ENCODE measurements at regions not wholly inside any gene's neighbourhood (a gene's known extent, or its start where the extent isn't known, plus 50 kb on each side); places are given as distances from the start of the nearest gene placed in this dataset.
"Not testable (repeated sequence)": the region's sequence is repeated elsewhere in the genome, so short reads cannot be mapped to it uniquely, and the experiment has no call there.

- DNase-seq = no peak
Observed at GRCh38 chr16:54734156-54734555, 196.5 kb upstream of the IRX5 start.

DNA sequence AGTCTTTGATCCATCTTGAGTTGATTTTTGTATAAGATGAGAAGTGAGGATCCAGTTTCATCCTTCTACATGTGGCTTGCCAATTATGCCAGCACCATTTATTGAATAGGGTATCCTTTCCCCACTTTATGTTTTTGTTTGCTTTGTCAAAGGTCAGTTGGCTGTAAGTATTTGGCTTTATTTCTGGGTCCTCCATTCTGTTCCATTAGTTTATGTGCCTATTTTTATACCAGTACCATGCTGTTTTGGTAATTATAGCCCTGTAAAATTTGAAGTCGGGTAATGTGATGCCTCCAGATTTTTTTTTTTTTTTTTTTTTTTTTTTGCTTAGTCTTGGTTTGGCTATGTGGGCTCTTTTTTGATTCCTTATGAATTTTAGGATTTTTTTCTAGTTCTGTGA lies 203.0 kb upstream of the IRX5 start:
- not testable (repeated sequence) for DNase-seq

- no peak for DNase-seq
Observed at GRCh38 chr16:54724346-54724925, 206.2 kb upstream of the IRX5 start.

DNA sequence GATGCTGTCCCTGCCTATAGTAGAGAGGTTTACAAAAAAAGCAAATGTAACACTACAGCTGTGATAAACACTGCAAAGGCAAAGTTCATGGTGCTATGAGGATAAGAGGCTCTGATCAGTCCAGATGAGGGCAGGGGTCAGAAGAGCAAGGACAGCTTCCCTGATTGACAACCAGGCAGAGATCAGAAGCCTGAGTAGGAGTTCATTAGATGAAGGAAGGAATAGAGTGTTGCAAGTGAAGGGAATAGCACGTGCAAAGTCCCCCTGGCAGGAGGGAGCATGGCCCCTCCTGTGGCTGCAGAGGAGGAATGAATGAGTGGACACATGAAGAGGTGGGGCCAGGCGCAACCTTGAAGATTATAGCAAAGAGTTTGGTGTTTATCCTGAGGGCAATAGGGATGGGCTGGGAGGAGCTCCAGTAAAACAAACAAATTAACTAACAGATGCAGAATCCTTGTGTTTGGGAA lies 208.4 kb upstream of the IRX5 start:
- no peak for DNase-seq

- DNase-seq = no peak
Observed at GRCh38 chr16:54720259-54720658, 210.4 kb upstream of the IRX5 start.

DNA sequence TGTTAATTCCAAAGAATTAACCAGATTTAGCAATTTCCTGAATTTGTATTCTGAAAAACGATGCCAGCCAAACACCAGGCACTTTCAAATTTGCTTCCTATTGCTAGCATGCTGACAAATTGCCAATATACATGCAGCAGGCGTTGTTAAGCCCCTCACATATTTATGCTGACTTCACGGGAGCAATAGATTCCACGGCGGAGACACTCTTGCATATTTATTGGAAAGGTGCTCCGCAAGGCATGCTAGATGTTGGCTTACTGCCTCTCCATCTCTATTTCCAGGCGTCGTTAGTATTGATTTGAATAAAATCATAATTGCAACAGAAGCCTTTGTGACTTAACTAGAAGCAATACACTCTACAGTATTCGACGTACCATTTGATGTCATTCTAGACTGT lies 211.0 kb upstream of the IRX5 start:
- DNase-seq = no peak

DNA sequence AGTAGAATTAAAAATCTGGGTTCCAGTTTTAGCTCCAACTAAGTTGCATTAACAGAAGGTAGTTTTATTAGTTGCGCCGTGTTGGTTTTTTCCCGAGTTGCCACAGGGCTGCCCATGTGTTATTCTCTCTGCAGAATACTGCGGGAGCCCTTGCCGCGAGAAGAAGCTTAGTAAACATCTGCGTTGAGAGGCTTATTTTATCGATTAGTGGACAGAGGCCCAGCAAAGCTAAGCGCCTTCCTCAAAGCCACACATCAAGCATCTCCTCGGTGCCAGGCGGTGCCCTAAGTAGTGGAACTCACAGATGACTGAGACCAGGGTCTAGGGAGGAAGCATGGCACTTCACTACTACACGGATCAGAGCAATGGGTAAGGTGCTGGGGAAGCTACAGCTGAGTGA lies 212.3 kb upstream of the IRX5 start:
- no peak for DNase-seq

DNA sequence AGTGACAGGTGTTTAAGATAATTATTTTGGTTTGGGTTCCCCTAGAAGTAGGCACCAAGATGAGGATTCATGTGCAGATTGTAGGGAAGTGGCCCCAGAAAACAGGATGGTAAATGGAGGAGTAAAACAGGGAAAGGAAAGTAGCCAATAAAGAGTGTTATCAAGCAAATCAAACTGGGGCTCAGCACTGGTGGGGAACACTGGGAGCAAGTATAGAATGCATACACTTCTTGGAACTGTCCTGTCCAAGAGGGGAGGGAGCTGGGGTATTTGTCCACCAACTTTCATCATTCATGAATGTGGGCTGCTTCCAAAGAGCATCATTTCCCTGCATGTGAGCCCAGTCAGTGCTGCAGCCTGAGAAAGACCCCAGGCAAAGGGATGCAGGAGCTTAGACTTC lies 215.7 kb upstream of the IRX5 start:
- no peak for DNase-seq

DNA sequence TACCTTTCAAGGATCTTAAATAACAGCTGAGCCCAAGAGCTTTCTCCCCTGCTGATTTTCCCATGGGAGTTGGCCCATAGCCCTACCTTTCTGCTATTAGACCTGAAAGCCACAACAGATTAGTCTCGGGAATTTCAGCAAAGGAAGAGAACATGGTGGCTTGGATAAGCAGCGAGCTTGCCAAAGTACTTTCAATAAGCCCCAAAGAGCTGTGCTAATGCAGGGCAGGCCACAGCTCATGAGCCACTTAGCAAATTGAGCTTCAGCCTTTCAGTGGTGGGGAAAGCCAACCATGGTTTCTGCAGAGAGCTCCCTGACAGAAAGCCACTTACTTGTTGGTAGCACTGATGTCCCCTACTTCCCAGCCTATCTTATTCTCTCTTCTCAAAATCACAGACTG lies 217.8 kb upstream of the IRX5 start:
- DNase-seq = no peak

DNA sequence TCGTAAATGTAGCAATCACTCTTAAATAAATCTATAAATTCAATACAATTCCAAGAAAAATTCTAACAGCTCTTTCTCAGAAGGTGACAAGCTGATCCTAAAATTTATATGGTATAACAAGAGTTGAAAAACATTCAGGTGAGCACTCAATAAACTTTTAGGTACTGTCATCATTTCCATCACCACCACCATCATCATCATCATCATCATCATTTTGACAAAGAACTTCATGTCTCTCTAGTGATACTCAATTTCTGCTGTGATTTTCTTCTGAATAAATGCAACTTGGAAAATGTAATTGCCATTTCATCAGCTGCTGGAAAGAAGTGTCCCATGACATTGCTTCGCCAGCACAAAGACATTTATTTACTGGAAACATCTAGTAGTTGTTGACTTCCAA lies 222.9 kb upstream of the IRX5 start:
- no peak for DNase-seq

DNA sequence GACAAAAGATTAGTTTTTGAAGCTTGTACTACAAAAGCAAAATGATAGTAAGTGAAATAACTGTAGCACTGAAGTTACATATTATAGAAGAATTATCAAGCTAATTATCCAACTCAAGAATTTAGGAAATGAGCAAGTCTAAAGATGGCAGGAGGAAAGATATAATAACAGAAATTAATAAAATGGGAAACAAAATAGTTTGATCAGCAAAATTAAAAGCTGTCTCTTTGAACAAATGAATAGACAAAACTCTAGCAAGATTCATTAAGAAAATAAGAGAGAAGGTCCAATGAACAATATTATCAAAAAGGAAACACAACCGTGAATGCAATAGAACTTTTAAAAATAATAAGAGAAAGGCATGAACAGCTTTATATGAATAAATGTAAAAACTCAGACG lies 224.3 kb upstream of the IRX5 start:
- DNase-seq = no peak

- DNase-seq = no peak
Observed at GRCh38 chr16:54703339-54703738, 227.3 kb upstream of the IRX5 start.

DNA sequence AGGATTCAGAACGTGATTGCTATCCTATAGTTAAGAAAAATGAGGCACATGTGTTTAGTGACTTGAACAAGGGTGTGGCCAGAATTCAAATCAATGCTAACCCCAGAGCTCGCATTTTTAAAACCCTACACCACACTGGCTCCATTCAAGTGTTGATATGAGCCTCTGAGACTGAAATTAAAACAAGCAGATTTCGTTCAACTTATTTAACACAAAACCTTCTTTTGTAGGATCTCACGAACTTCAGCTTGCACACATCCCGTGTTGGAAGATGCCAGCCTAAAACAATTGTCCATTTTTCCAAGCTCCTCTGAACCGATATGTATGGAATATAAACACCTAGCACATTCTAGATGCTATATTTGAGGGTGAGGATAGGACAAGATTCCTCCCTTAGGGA lies 231.0 kb upstream of the IRX5 start:
- DNase-seq = no peak

DNA sequence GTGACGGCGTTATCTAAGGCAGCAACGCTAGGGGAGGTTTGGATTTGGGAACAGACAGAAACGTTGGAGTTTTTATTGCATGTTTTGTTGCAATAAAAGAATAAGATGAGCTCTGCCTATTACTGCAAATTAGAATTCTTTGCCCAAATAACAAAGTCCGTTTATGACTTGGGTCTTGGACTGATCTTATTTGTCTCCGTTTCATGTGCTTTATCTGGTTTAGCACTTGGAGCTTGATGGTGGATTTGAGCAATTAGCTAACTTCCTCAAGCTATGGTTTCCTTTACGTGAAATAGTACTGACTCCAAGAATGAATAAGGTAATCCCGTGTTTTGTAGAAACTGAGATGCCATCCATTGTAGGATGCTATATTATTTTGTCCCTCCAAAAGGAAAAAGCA lies 233.0 kb upstream of the IRX5 start:
- no peak for DNase-seq

- no peak for DNase-seq
Observed at GRCh38 chr16:54696970-54697369, 233.7 kb upstream of the IRX5 start.

- DNase-seq = no peak
Observed at GRCh38 chr16:54696522-54696921, 234.1 kb upstream of the IRX5 start.

- no peak for DNase-seq
Observed at GRCh38 chr16:54694651-54695050, 236.0 kb upstream of the IRX5 start.

- DNase-seq = no peak
Observed at GRCh38 chr16:54693864-54694263, 236.8 kb upstream of the IRX5 start.

GRCh38 chr16:54690710-54691109 lies 240.0 kb upstream of the IRX5 start:
- no peak for DNase-seq

DNA sequence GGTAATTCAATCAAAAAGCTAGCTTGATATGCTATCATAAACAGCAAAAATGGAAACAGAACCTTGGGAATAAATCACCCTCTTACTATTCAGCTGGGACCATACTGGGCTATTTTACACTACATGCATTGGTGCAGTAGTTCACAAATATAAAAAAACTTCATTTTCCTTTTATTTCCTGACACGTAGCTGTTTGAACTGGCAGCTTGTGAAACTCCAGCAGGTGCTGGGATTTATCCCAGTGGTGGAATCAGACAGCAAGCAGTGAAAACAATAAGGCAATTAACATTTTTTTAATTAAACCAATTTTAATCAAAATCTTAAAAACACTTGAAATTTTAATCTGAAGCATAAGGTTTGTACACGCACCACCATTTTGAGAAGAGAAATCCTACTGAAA lies 240.4 kb upstream of the IRX5 start:
- DNase-seq = no peak

DNA sequence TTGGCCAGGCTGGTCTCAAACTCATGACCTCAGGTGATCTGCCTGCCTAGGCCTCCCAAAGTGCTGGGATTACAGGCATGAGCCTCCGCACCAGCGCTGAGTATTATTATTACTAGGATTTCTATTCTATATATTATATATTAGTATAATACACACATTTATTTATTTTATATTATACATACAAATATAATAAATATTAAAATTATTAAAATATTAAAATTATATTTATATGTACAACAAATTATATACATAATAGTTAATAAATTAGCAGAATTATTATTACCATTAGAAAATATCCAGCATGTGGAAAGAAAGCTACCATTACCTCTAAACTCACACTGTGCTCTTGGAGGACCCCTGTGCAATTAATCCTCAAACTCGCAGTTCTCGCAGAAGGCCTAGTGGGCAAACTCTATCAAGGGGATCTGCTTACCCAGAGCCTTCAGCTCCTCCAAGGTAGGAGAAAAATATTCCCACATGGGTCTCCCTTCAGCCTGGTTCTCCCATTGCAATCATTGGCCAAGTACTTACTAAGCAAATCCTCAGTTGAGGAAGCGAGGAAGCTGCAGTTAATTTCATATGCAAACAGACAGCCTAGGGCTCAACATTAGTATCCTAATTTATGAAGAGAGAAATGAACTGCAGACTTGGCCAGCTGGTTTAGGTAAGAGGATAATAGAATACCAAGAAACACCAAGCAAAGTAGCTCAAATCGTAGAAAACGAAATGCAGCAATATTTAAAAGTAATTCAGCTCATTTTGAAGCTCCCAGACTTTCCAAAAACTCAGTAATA lies 241.4 kb upstream of the IRX5 start:
- no peak for DNase-seq

DNA sequence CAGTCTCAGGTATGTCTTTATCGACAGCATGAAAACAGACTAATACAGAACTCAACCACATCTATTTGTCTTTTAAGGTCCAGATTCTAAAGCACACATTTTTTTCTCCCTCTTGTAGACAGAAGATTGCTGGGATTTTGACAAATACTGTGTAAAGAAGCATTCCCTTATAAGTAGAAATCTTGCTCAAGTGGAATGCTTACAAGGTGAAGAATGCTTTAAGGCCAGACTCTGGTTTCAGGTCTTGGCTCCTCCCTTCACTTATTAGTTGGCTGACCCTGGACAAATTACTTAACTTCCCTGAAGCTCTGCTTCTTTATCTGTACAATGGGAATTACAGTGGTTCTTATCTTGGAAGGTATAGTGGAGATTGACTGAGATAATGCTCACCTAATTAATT lies 242.3 kb upstream of the IRX5 start:
- no peak for DNase-seq

- no peak for DNase-seq
Observed at GRCh38 chr16:54687043-54687899, 243.4 kb upstream of the IRX5 start.

Measured in hypothalamus (tissue), 51 donors.